Urothelium cell line (cell line): ENCODE measurements at regions not wholly inside any gene's neighbourhood (a gene's known extent, or its start where the extent isn't known, plus 50 kb on each side); places are given as distances from the start of the nearest gene placed in this dataset.

Experiments used
- DNase-seq: peaks from one replicate; pipeline ENCODE4 v3.0.0; 2011; ENCODE audit warnings: low spot score, mixed read lengths
- FAIRE-seq: peaks from 2 replicates; lab custom pipeline; 2011; peaks lifted over from hg19 to GRCh38; lab: Jason Lieb, UNC

GRCh38 chr1:240005997-240006650, 85.6 kb upstream of the FMN2 start:
- FAIRE-seq = no peak
- DNase-seq = no peak

DNA sequence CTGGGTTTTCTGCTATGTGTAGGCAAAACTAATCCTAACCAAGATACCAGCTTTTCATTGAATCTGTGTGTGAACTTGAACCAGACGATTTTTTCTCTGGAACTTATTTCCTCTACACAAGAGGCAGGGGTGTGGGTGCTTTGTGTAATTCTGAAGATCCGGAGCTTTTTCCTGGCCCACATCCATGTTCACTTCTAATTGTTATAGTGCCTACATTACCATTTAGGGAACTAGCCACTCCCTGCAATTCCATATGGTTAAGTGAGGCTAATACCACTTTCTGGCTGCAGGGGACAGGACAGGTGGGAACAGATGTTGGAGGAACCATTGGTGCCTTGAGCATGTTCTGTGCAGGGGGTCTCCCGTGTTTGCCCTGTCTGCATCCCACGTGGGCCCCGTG, 83.4 kb upstream of the FMN2 start:
- DNase-seq (no peak), FAIRE-seq (peak; percentile 5)

GRCh38 chr1:240014051-240014450, 77.6 kb upstream of the FMN2 start:
- FAIRE-seq (no peak), DNase-seq (no peak)

GRCh38 chr1:240018617-240019016, 73.1 kb upstream of the FMN2 start:
- FAIRE-seq = no peak
- no peak for DNase-seq

- no peak for FAIRE-seq
- DNase-seq = no peak
Observed at GRCh38 chr1:240019524-240019923, 72.2 kb upstream of the FMN2 start.

DNA sequence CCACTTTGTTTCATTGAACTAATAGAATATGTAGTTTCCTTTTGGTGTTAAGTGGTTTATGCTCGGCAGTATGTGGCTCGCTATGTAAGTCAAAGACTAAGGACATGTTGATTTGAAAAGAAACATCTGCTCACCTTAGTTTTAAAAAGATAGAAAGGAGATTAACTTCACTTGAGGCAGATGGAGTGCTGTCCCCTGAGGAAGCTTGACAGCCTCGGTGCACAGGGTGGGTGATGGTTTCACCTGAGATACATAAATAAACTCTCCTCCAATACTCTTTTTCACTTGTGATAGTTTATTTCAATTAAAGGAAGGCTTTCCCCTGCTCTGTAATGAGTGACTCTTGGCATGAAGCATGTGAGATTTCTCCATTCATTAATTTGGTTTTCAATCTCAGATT, 70.8 kb upstream of the FMN2 start:
- FAIRE-seq = no peak
- DNase-seq = no peak

DNA sequence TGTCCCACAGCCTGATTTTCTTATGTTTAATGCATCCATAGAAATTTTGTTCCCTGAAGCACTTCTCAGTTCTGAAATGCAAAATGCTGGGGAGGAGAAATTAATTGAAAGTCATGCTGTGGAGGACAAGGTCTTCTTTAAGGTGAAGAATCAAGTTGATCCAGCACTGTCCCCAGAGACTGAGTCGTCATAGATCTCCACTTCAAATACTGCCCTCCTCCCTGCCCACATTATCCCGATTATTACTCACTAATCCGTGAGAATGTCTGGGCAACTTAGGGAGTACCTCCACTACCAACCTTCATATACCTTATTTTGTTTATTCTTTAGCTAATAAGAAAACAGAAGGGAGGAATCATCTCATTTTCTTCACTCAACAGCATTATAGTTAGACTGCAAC, 70.0 kb upstream of the FMN2 start:
- FAIRE-seq = no peak
- no peak for DNase-seq

DNA sequence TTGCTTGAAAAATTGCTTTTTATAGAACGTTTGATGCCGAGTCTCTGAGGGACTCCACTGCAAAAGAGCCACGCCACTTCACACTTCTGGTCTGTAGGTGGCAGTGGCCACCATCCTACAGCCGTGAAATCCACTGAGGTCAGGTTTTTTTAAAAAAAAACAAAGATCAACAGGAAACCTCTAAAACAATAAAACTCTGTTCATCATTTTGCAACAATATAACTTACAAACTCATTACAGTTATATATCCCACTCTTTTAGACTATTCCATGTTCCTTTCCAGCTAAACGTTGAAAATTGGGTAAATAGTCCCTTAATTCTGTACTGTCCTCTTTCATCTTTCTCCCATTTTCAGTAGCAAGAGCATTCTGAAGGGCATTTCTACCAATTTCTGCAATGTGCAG, 64.6 kb upstream of the FMN2 start:
- FAIRE-seq = no peak

GRCh38 chr1:240029418-240029817, 62.3 kb upstream of the FMN2 start:
- no peak for FAIRE-seq
- DNase-seq = no peak

More for the DNA sequence above, 64.6 kb upstream of the FMN2 start:
- peak; percentile 61 for DNase-seq

DNA sequence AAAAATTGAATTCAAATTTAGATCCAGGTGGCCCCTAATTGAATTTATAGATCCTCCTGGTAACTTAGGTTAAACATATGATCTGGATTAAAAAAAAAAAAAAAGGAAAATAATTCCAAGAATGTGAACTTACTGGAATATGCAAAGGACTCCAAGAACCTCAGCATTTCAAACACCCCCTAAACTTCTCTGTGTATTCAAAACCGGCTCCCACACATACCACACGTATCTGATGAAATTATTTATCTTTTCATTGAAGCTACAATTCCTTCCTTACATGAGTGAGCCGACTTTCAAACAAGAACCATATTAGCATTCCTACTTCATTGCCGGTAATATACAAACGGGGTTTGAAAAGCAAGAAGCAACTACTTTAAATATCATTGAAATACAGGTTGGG, 61.4 kb upstream of the FMN2 start:
- FAIRE-seq (no peak), DNase-seq (no peak)

DNA sequence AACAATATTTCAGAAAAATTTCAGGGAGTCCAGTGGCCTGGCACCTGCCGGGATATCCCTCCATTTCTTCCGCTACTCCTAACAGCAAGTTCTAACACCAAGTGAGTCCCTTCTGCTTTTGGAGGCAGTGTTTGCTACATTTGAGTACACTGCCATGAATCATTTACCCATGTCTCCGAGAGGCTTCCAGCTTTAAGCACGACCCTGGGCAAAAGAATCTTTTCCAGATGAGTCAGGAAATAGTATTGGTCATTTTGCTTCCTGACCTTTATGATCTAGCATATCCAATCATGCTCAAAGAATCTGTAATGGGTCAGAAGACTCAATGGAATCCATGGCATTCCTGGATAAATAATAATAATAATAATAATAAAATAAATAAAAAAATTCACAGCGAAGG, 60.7 kb upstream of the FMN2 start:
- peak; percentile 67 for DNase-seq

DNA sequence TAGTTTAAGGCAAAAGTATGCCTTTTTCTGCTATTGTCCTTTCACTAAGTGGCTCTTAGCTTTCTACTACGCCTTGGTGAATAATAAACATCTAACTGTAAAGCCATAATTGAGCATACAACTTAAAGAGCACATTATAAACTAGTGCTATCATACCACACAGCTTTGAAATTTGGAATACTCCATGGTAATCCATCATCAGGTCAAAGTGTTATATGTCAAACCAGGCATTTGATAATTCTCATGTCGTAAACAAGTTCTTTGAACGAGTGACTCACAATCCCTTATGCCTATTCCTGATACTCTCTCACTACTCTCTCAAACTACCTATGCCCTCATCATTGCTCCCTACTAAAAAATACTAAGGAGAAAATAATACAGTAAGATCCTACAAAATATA, 60.3 kb upstream of the FMN2 start:
- no peak for FAIRE-seq

More for the DNA sequence above, 60.7 kb upstream of the FMN2 start:
- peak; percentile 82 for FAIRE-seq

DNA sequence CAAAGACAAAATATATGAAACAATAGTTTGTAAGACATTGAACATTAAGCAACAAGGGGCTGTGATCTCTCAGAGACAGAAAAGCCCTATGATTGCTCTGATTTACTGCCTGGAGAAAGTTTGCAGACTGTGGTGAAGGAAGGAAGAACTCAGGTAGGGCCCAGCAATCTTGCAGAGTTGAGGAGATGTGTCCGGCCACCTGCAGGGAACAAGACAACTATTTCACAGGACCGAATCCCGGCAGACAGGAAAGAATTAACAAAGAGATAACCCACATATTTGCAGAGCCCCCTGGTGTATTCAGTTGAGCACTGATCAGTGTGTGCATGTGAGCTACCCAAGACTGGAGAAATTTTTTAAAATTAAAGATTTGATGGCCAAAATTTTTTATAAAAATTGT, 58.3 kb upstream of the FMN2 start:
- no peak for DNase-seq
- no peak for FAIRE-seq

More for the DNA sequence above, 60.3 kb upstream of the FMN2 start:
- DNase-seq = peak; percentile 19

DNA sequence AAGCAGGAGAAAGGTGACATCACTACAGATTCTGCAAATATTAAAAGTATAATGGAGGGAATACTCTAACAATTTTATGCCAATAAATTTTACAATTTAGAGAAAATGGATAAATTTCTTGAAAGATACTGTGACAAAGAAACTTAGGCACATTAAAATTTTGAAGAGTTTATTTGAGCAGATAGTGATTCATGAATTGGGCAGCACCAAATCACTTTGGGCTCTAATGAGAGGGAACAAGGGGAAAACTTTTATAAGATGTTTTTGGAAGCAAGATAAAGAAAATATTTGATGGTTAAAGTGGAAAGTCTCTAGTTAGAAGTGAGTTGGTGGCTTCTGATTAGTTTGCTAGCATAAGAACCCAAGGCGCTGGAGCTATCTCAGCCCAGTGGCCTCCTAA, 55.2 kb upstream of the FMN2 start:
- FAIRE-seq (no peak), DNase-seq (no peak)
